ENCODE measurements at regions not wholly inside any gene's neighbourhood (a gene's known extent, or its start where the extent isn't known, plus 50 kb on each side); places are given as distances from the start of the nearest gene placed in this dataset.

DNA sequence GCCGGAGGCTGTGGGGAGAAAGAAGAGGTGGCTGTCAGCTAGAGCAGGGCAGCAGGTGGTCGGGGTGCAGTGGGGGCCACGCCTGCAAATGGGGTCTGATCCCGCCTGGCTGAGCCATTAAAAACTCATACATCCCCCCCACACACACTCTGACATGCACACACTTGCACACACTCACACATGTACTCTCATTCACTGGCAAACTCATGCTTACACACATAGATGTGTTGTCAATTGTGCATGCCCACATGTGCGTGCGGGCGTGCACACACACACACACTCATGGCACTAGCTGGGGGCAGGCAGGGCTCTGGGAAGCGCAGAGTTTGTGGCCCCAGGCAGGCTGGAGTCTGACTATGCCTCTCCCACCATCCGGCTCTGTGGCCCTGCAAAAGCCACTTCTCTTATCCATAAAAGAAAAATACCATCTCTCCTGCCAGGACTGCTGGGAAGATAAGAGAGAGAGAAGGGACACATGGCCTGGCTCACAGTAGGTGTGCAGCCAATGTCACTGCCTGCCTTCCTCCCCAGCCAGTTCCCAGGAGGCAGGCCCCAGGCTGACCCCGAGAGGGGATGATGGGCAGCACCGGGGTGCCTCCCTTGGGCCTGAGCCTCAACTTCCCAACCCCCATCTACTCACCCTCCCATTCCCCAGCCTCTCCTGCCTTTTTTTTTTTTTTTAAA, 163.5 kb upstream of the LINGO1 start:
- TF ChIP-seq POLR2A (IDR thresholded peaks at IDR 0.05): no peak
- TF ChIP-seq, protein P1, sequence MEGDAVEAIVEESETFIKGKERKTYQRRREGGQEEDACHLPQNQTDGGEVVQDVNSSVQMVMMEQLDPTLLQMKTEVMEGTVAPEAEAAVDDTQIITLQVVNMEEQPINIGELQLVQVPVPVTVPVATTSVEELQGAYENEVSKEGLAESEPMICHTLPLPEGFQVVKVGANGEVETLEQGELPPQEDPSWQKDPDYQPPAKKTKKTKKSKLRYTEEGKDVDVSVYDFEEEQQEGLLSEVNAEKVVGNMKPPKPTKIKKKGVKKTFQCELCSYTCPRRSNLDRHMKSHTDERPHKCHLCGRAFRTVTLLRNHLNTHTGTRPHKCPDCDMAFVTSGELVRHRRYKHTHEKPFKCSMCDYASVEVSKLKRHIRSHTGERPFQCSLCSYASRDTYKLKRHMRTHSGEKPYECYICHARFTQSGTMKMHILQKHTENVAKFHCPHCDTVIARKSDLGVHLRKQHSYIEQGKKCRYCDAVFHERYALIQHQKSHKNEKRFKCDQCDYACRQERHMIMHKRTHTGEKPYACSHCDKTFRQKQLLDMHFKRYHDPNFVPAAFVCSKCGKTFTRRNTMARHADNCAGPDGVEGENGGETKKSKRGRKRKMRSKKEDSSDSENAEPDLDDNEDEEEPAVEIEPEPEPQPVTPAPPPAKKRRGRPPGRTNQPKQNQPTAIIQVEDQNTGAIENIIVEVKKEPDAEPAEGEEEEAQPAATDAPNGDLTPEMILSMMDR (IDR thresholded peaks at IDR 0.05): no peak

Measured in thyroid gland (tissue), 4 donors.